ENCODE measurements at regions not wholly inside any gene's neighbourhood (a gene's known extent, or its start where the extent isn't known, plus 50 kb on each side); places are given as distances from the start of the nearest gene placed in this dataset.
"Not testable (repeated sequence)": the region's sequence is repeated elsewhere in the genome, so short reads cannot be mapped to it uniquely, and the experiment has no call there.

- not testable (repeated sequence) for TF ChIP-seq POLR2A (IDR thresholded peaks at IDR 0.05; ENCODE audit: extremely low read depth, insufficient read length); CTCF (IDR thresholded peaks at IDR 0.05; ENCODE audit: low read depth, low read length); MAX (IDR thresholded peaks at IDR 0.05; ENCODE audit: low read depth, low read length); MYC (IDR thresholded peaks at IDR 0.05; ENCODE audit: low read depth, low read length)
Observed at GRCh38 chrX:3843522-3844145, 130.2 kb upstream of the PRKX start.
